Keratinocyte (primary cell): ENCODE measurements at regions not wholly inside any gene's neighbourhood (a gene's known extent, or its start where the extent isn't known, plus 50 kb on each side); places are given as distances from the start of the nearest gene placed in this dataset.

Experiments
- DNase-seq: peaks from one replicate; pipeline ENCODE4 v3.0.0-alpha.2; 2011; ENCODE audit warnings: low read depth, missing footprints, low spot score
- FAIRE-seq: peaks from 2 replicates; lab custom pipeline; 2011; peaks lifted over from hg19 to GRCh38; lab: Jason Lieb, UNC
- H2AFZ ChIP-seq: 2 replicates; pipeline ENCODE4 v1.6.0; 2012; ENCODE audit warnings: low read length, control low read depth, inconsistent platforms; ENCODE audit not compliant: control insufficient read depth
- H3K27ac ChIP-seq: 2 replicates; pipeline ENCODE4 v1.5.1; 2011; ENCODE audit warnings: low read length; ENCODE audit not compliant: control insufficient read depth, insufficient read depth
- H3K27me3 ChIP-seq: 3 replicates; pipeline ENCODE4 v1.6.0; 2011; ENCODE audit warnings: low read length; ENCODE audit not compliant: control insufficient read depth, insufficient read depth; ENCODE audit errors: extremely low read depth
- H3K36me3 ChIP-seq, 2 experiments: 2 replicates in 1 of 2; 3 replicates in 1 of 2; pipeline ENCODE4 v1.5.1; 2011; ENCODE audit warnings: low read length in 2 of 2, mild to moderate bottlenecking in 1 of 2; ENCODE audit not compliant: control insufficient read depth in 2 of 2, insufficient read depth in 2 of 2; ENCODE audit errors: extremely low read depth in 1 of 2
- H3K4me1 ChIP-seq: 3 replicates; pipeline ENCODE4 v1.5.1; 2011; ENCODE audit warnings: low read length; ENCODE audit not compliant: control insufficient read depth, insufficient read depth; ENCODE audit errors: extremely low read depth
- H3K4me2 ChIP-seq: 3 replicates; pipeline ENCODE4 v1.6.0; 2011; ENCODE audit warnings: low read depth, low read length; ENCODE audit not compliant: control insufficient read depth, insufficient read depth; ENCODE audit errors: extremely low read depth
- H3K4me3 ChIP-seq, 3 experiments: fragments of 200-600 bp in 1 of 3; sonication (generic) in 1 of 3; 2 replicates in 2 of 3; 3 replicates in 1 of 3; pipeline ENCODE4 v1.5.1; 2011 to 2016; ENCODE audit warnings: low read length in 3 of 3, mild to moderate bottlenecking in 3 of 3, control low read depth in 2 of 3, inconsistent platforms in 1 of 3, low read depth in 1 of 3, mixed read lengths in 1 of 3, mixed run types in 1 of 3, moderate library complexity in 1 of 3; ENCODE audit not compliant: control insufficient read depth in 2 of 3, insufficient read depth in 2 of 3; ENCODE audit errors: extremely low read depth in 1 of 3
- H3K79me2 ChIP-seq: 2 replicates; pipeline ENCODE4 v1.6.0; 2012; ENCODE audit warnings: low read length; ENCODE audit not compliant: control insufficient read depth, insufficient read depth
- H3K9ac ChIP-seq: 3 replicates; pipeline ENCODE4 v1.6.0; 2011; ENCODE audit warnings: low read length; ENCODE audit not compliant: control insufficient read depth, insufficient read depth; ENCODE audit errors: extremely low read depth
- H3K9me1 ChIP-seq: 3 replicates; pipeline ENCODE4 v1.6.0; 2011; ENCODE audit warnings: low read length; ENCODE audit not compliant: control insufficient read depth, insufficient read depth; ENCODE audit errors: extremely low read depth
- H3K9me3 ChIP-seq: 2 replicates; pipeline ENCODE4 v1.5.1; 2012; ENCODE audit warnings: low read depth, low read length; ENCODE audit not compliant: control insufficient read depth
- H4K20me1 ChIP-seq: 3 replicates; pipeline ENCODE4 v1.6.0; 2011; ENCODE audit warnings: low read length; ENCODE audit not compliant: control insufficient read depth, insufficient read depth; ENCODE audit errors: extremely low read depth
- EZH2 ChIP-seq: IDR thresholded peaks from one replicate; pipeline ENCODE4 v1.6.1; 2012; ENCODE audit warnings: inconsistent platforms, mild to moderate bottlenecking, low read length, moderate library complexity
- dilution Hi-C: fragments of 300-500 bp; cut with MboI; formaldehyde crosslinking; loops from one replicate; pipeline ENCODE4 v1.7.0; 2020; ENCODE audit warnings: low sequenced_read_pairs; ENCODE audit not compliant: extremely low pct_ligation_motif_present
- TF ChIP-seq, protein P1 (sequence below), 3 experiments: IDR thresholded peaks in 1 of 3; conservative IDR thresholded peaks in 1 of 3; optimal IDR thresholded peaks in 1 of 3; 2 replicates in 2 of 3; 3 replicates in 1 of 3; pipeline versions ENCODE3 to v1.5.1; 2011; ENCODE audit warnings: low read length in 3 of 3, mild to moderate bottlenecking in 3 of 3, moderate library complexity in 2 of 3, control low read depth in 1 of 3, inconsistent platforms in 1 of 3; ENCODE audit not compliant: insufficient read depth in 2 of 3; ENCODE audit errors: extremely low read depth in 1 of 3

DNA sequence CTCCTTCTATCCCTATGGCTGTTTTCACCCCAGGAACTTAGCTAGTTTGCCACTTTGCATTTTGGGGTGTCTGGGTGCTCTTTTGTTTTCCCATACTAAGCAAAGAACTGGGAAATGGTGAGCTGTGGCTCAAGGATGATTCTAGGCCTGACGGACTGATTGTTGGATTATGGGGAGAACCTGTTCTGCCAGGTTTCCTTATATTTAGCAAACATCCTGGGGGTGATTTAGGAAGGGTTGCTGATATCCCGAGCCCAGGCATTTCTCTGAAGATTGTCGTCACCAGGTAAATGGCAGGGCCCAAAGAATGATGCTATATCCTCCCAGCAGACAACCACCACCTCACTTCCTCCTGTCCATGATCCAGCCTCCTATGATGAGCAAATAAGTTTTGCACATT lies 72.1 kb upstream of the GRB10 start:
- TF ChIP-seq, protein P1, sequence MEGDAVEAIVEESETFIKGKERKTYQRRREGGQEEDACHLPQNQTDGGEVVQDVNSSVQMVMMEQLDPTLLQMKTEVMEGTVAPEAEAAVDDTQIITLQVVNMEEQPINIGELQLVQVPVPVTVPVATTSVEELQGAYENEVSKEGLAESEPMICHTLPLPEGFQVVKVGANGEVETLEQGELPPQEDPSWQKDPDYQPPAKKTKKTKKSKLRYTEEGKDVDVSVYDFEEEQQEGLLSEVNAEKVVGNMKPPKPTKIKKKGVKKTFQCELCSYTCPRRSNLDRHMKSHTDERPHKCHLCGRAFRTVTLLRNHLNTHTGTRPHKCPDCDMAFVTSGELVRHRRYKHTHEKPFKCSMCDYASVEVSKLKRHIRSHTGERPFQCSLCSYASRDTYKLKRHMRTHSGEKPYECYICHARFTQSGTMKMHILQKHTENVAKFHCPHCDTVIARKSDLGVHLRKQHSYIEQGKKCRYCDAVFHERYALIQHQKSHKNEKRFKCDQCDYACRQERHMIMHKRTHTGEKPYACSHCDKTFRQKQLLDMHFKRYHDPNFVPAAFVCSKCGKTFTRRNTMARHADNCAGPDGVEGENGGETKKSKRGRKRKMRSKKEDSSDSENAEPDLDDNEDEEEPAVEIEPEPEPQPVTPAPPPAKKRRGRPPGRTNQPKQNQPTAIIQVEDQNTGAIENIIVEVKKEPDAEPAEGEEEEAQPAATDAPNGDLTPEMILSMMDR (optimal IDR thresholded peaks at IDR 0.05 in 1 of 3, IDR thresholded peaks at IDR 0.05 in 1 of 3, conservative IDR thresholded peaks at IDR 0.05 in 1 of 3; ENCODE audit: extremely low read depth in 1 of 3, insufficient read depth in 2 of 3, low read length in 3 of 3), result no peak
- TF ChIP-seq EZH2, result no peak
- Histone ChIP-seq H3K4me3 (no peak overlapping the region), H3K79me2 (no peaks in the 10 kb centered on the region), H3K36me3 (no peaks in the 10 kb centered on the region), H2AFZ (no peak overlapping the region), H4K20me1 (no peaks in the 10 kb centered on the region), H3K4me1 (no peaks in the 10 kb centered on the region), H3K27me3 (peaks cover 30% of the 10 kb centered on the region), H3K9me1 (no peaks in the 10 kb centered on the region), H3K27ac (no peak overlapping the region), H3K4me2 (no peak overlapping the region), H3K9me3 (no peaks in the 10 kb centered on the region), H3K9ac (no peak overlapping the region)
- FAIRE-seq, result no peak
- dilution Hi-C loops, result no loop called here
- DNase-seq, result no peak

DNA sequence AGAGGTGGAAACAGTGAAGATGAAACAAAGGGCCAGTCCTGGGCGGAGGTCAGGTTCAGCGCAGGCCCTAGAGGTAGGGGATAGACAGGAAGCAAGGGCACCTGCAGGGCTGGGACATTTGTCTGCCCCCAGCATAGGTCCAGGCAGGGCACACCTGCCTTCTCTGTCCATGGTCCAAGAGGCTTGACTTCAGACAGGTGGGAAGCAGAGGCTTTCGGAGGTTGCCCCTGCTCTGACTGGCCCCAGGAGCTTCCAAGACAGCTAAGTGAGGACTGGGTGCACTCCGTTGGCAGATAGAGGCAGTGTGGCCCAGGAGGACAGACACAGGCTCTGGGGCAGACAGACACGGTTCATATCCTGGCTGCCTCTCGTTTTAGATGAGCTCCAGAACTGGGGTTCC lies 71.6 kb upstream of the GRB10 start:
- no peak overlapping the region for H3K4me3 ChIP-seq
- H3K36me3 ChIP-seq, result no peaks in the 10 kb centered on the region
- no peaks in the 10 kb centered on the region for H4K20me1 ChIP-seq
- DNase-seq (no peak), FAIRE-seq (no peak)
- no peak overlapping the region for H3K9ac ChIP-seq
- H2AFZ ChIP-seq, result no peak overlapping the region
- H3K79me2 ChIP-seq, result no peaks in the 10 kb centered on the region
- no peak overlapping the region for H3K4me2 ChIP-seq
- dilution Hi-C loops, result no loop called here
- no peak overlapping the region for H3K27ac ChIP-seq
- TF ChIP-seq, protein P1 (optimal IDR thresholded peaks at IDR 0.05 in 1 of 3, IDR thresholded peaks at IDR 0.05 in 1 of 3, conservative IDR thresholded peaks at IDR 0.05 in 1 of 3; ENCODE audit: extremely low read depth in 1 of 3, insufficient read depth in 2 of 3, low read length in 3 of 3), result no peak
- no peak for TF ChIP-seq EZH2
- H3K27me3 ChIP-seq, result peaks cover 34% of the 10 kb centered on the region
- H3K9me1 ChIP-seq, result no peaks in the 10 kb centered on the region
- no peaks in the 10 kb centered on the region for H3K9me3 ChIP-seq
- no peaks in the 10 kb centered on the region for H3K4me1 ChIP-seq
